ENCODE measurements at regions not wholly inside any gene's neighbourhood (a gene's known extent, or its start where the extent isn't known, plus 50 kb on each side); places are given as distances from the start of the nearest gene placed in this dataset.

GRCh38 chr2:7368211-7368610 is 451.0 kb downstream of the RNF144A start:
- Histone ChIP-seq H3K27me3 (ENCODE audit: insufficient read depth, low read length) (peaks cover 13% of the 10 kb centered on the region; the same call in 1 of the 2 replicates), H3K9me2 (ENCODE audit: insufficient read depth) (no peaks in the 10 kb centered on the region), H4K20me1 (ENCODE audit: insufficient read depth) (no peaks in the 10 kb centered on the region), H3K4me3 (replicated peaks in 1 of 2; ENCODE audit: low read depth in 1 of 2, low read length in 2 of 2) (no peak overlapping the region), H3K9me3 (ENCODE audit: control insufficient read depth in 1 of 2, insufficient read depth in 1 of 2, low read depth in 1 of 2, low read length in 2 of 2) (no peaks in the 10 kb centered on the region), H3K4me1 (ENCODE audit: control insufficient read depth in 1 of 2, insufficient read depth in 2 of 2, low read length in 2 of 2) (no peaks in the 10 kb centered on the region), H3K27ac (ENCODE audit: low read depth, low read length) (no peak overlapping the region), H2AFZ (ENCODE audit: low read depth, low read length, poor library complexity, severe bottlenecking) (no peak overlapping the region), H3K9ac (ENCODE audit: low read length) (no peak overlapping the region), H3K79me2 (ENCODE audit: insufficient read depth, low read length) (no peaks in the 10 kb centered on the region), H3K4me2 (ENCODE audit: low read length) (no peak overlapping the region), H3K36me3 (ENCODE audit: control insufficient read depth in 1 of 2, insufficient read depth in 2 of 2, low read length in 2 of 2) (no peaks in the 10 kb centered on the region)
- POLR2A ChIA-PET: no interaction called here
- DNase-seq (ENCODE audit: low read depth, low spot score): no peak
- ATAC-seq: no peak
- BruUV-seq (replicated peaks): no TSS peak
- RAD21 ChIA-PET (ENCODE audit: low non-redundant PET in 1 of 2, low total read pairs in 2 of 2, uncharacterized antibody in 2 of 2, unreplicated experiment in 2 of 2): no interaction called here
- CTCF ChIA-PET: no interaction called here
- no peak for TF ChIP-seq EGR1 (IDR thresholded peaks at IDR 0.05; ENCODE audit: low read depth)
- no peak for TF ChIP-seq ZBTB33 (IDR thresholded peaks at IDR 0.05; ENCODE audit: extremely low read depth, insufficient replicate concordance, low read length)
- TF ChIP-seq SP1 (IDR thresholded peaks at IDR 0.05; ENCODE audit: low read depth): no peak
- no peak for TF ChIP-seq POLR2A (IDR thresholded peaks at IDR 0.05; ENCODE audit: borderline replicate concordance, extremely low read depth, insufficient read depth, insufficient read length)
- TF ChIP-seq ZNF274 (IDR thresholded peaks at IDR 0.05; ENCODE audit: low read depth, low read length): no peak
- TF ChIP-seq SIN3A (IDR thresholded peaks at IDR 0.05; ENCODE audit: low read depth): no peak
- no peak for TF ChIP-seq FOSL1 (IDR thresholded peaks at IDR 0.05; ENCODE audit: low read depth)
- no peak for TF ChIP-seq POLR2AphosphoS5 (IDR thresholded peaks at IDR 0.05; ENCODE audit: low read depth, low read length)
- TF ChIP-seq, protein P1, sequence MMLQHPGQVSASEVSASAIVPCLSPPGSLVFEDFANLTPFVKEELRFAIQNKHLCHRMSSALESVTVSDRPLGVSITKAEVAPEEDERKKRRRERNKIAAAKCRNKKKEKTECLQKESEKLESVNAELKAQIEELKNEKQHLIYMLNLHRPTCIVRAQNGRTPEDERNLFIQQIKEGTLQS (IDR thresholded peaks at IDR 0.05): no peak
- TF ChIP-seq TCF7L2 (IDR thresholded peaks at IDR 0.05; ENCODE audit: borderline replicate concordance, extremely low read depth, insufficient read depth, insufficient read length): no peak
- no peak for TF ChIP-seq ZFX (IDR thresholded peaks at IDR 0.05)
- TF ChIP-seq CBX3 (IDR thresholded peaks at IDR 0.05; ENCODE audit: low read depth): no peak
- TF ChIP-seq JUND (IDR thresholded peaks at IDR 0.05): no peak
- no peak for TF ChIP-seq EZH2 (IDR thresholded peaks at IDR 0.05)
- no peak for TF ChIP-seq EZH2phosphoT487 (IDR thresholded peaks at IDR 0.05; ENCODE audit: borderline replicate concordance)
- no peak for TF ChIP-seq SRF (IDR thresholded peaks at IDR 0.05; ENCODE audit: low read depth)
- no peak for TF ChIP-seq CTCF (IDR thresholded peaks at IDR 0.05 in 2 of 3, conservative IDR thresholded peaks at IDR 0.05 in 1 of 3; ENCODE audit: borderline replicate concordance in 1 of 3, insufficient read depth in 1 of 3, low read depth in 2 of 3, low read length in 2 of 3)
- TF ChIP-seq REST (IDR thresholded peaks at IDR 0.05; ENCODE audit: low read depth): no peak
- intact Hi-C loops (cut with micrococcal nuclease): no loop called here
